H1 (cell line): ENCODE measurements at regions not wholly inside any gene's neighbourhood (a gene's known extent, or its start where the extent isn't known, plus 50 kb on each side); places are given as distances from the start of the nearest gene placed in this dataset.

Experiments
- CTCF ChIP-seq, 3 experiments: IDR thresholded peaks; 1 replicate in 2 of 3; 2 replicates in 1 of 3; pipeline versions ENCODE4 v1.5.1 to v1.6.1; 2011; ENCODE audit warnings: low read length in 3 of 3, mild to moderate bottlenecking in 3 of 3, inconsistent platforms in 2 of 3, low read depth in 1 of 3, moderate library complexity in 1 of 3; ENCODE audit not compliant: insufficient read depth in 1 of 3; ENCODE audit errors: control extremely low read depth in 1 of 3
- PHF8 ChIP-seq: fragments of 200-600 bp; sonication (generic); conservative IDR thresholded peaks from 2 replicates; pipeline ENCODE4 v1.7.1; 2012; ENCODE audit warnings: low read depth, mild to moderate bottlenecking, inconsistent platforms, low read length, moderate library complexity
- POLR2A ChIP-seq, 2 experiments: IDR thresholded peaks; 1 replicate in 1 of 2; 2 replicates in 1 of 2; pipeline ENCODE4 v1.6.1; 2011; ENCODE audit warnings: low read depth in 2 of 2, low read length in 2 of 2, mild to moderate bottlenecking in 2 of 2; ENCODE audit errors: control extremely low read depth in 1 of 2
- RAD21 ChIP-seq, 2 experiments: IDR thresholded peaks in 1 of 2; conservative IDR thresholded peaks in 1 of 2; 2 replicates each; pipeline ENCODE4 v1.6.1; 2011; ENCODE audit warnings: low read depth in 2 of 2, low read length in 2 of 2, improper control_type of control experiment in 1 of 2, inconsistent platforms in 1 of 2, mild to moderate bottlenecking in 1 of 2, moderate library complexity in 1 of 2
- RFX5 ChIP-seq: IDR thresholded peaks from 2 replicates; pipeline ENCODE4 v1.6.1; 2011; ENCODE audit warnings: low read depth, low read length, improper control_type of control experiment, borderline replicate concordance
- RXRA ChIP-seq: IDR thresholded peaks from 2 replicates; pipeline ENCODE4 v1.6.1; 2011; ENCODE audit warnings: low read depth, mild to moderate bottlenecking, low read length, moderate library complexity; ENCODE audit not compliant: insufficient read depth
- SIX5 ChIP-seq: IDR thresholded peaks from 2 replicates; pipeline ENCODE4 v1.6.1; 2011; ENCODE audit warnings: mild to moderate bottlenecking, low read depth, low read length
- TAF1 ChIP-seq: IDR thresholded peaks from 2 replicates; pipeline ENCODE4 v1.6.1; 2011; ENCODE audit warnings: mild to moderate bottlenecking, low read depth, low read length
- USF2 ChIP-seq: IDR thresholded peaks from 2 replicates; pipeline ENCODE4 v1.6.1; 2011; ENCODE audit warnings: low read length, improper control_type of control experiment

- no peak for TF ChIP-seq RAD21 (IDR thresholded peaks at IDR 0.05 in 1 of 2, conservative IDR thresholded peaks at IDR 0.05 in 1 of 2; ENCODE audit: low read depth in 2 of 2, low read length in 2 of 2)
- TF ChIP-seq CTCF (IDR thresholded peaks at IDR 0.05; ENCODE audit: control extremely low read depth in 1 of 3, insufficient read depth in 1 of 3, low read depth in 1 of 3, low read length in 3 of 3) = no peak
- no peak for TF ChIP-seq RXRA
- no peak for TF ChIP-seq POLR2A (IDR thresholded peaks at IDR 0.05; ENCODE audit: control extremely low read depth in 1 of 2, low read depth in 2 of 2, low read length in 2 of 2)
- TF ChIP-seq SIX5 = no peak
- TF ChIP-seq USF2 = no peak
- no peak for TF ChIP-seq RFX5
- no peak for TF ChIP-seq TAF1
- no peak for TF ChIP-seq PHF8
These were observed 208.3 kb downstream of the NPIPB11 start for GRCh38 chr16:29198231-29198630.
